Lower lobe of right lung (tissue), 2 donors: ENCODE measurements at regions not wholly inside any gene's neighbourhood (a gene's known extent, or its start where the extent isn't known, plus 50 kb on each side); places are given as distances from the start of the nearest gene placed in this dataset.
A peak's percentile ranks its signal among the peaks of the same experiment; 100 is the strongest.

Experiments used
- ATAC-seq, 2 donors: fragments of 200-7000 bp; cut with Tn5 transposase; one replicate each; pipeline ENCODE4 v1.9.1; 2020 to 2022; ENCODE audit warnings: mild to moderate bottlenecking in 2 of 2, moderate library complexity in 2 of 2
- DNase-seq: peaks from one replicate; pipeline ENCODE4 v3.0.0-alpha.2; 2020
- H3K27ac ChIP-seq: fragments of 200-600 bp; one replicate; pipeline ENCODE4 v1.8.0; 2022
- H3K27me3 ChIP-seq: fragments of 200-600 bp; one replicate; pipeline ENCODE4 v1.8.0; 2022; ENCODE audit warnings: low read depth
- H3K36me3 ChIP-seq: fragments of 200-600 bp; one replicate; pipeline ENCODE4 v1.8.0; 2022; ENCODE audit warnings: mild to moderate bottlenecking
- H3K4me1 ChIP-seq: fragments of 200-600 bp; one replicate; pipeline ENCODE4 v1.8.0; 2022
- H3K4me3 ChIP-seq: fragments of 200-600 bp; one replicate; pipeline ENCODE4 v1.8.0; 2022; ENCODE audit warnings: mild to moderate bottlenecking
- H3K9me3 ChIP-seq: fragments of 200-600 bp; one replicate; pipeline ENCODE4 v1.8.0; 2022
- intact Hi-C: fragments of 100-400 bp; cut with DNase I; formaldehyde crosslinking; loops from one replicate; pipeline ENCODE4 v1.11.0; 2022
- TF ChIP-seq, protein P1 (sequence below): fragments of 200-600 bp; IDR thresholded peaks from one replicate; pipeline ENCODE4 v1.8.0; 2022; ENCODE audit warnings: antibody characterized with exemption, mild to moderate bottlenecking
- donor health status: DM: no; HTN: yes; CAD: no; lungs with severe emphysema.

DNA sequence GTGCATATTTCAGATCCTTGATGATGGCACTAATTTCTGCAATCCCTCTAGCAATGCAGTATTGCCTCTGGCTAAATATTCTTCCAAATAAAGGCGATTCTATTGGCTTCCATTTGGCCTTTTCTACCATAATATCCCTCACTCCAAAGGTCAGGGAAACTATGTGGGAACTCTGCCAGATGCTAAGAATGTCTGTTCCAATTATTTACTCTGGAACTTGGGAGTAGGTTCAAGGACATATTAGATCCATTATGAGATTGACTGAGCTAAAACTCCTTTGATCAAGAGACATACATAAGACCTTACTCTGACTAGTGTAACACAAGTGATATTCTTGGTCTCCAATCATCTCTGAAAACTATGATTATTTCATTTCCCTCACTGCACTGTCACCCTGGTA lies 674.5 kb upstream of the NECTIN3 start:
- Histone ChIP-seq H3K36me3 (no peaks in the 10 kb centered on the region), H3K27me3 (no peaks in the 10 kb centered on the region), H3K4me3 (no peak overlapping the region), H3K27ac (no peak overlapping the region), H3K4me1 (no peaks in the 10 kb centered on the region), H3K9me3 (no peaks in the 10 kb centered on the region)
- DNase-seq = no peak
- ATAC-seq = no peak
- TF ChIP-seq, protein P1, sequence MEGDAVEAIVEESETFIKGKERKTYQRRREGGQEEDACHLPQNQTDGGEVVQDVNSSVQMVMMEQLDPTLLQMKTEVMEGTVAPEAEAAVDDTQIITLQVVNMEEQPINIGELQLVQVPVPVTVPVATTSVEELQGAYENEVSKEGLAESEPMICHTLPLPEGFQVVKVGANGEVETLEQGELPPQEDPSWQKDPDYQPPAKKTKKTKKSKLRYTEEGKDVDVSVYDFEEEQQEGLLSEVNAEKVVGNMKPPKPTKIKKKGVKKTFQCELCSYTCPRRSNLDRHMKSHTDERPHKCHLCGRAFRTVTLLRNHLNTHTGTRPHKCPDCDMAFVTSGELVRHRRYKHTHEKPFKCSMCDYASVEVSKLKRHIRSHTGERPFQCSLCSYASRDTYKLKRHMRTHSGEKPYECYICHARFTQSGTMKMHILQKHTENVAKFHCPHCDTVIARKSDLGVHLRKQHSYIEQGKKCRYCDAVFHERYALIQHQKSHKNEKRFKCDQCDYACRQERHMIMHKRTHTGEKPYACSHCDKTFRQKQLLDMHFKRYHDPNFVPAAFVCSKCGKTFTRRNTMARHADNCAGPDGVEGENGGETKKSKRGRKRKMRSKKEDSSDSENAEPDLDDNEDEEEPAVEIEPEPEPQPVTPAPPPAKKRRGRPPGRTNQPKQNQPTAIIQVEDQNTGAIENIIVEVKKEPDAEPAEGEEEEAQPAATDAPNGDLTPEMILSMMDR = no peak
- intact Hi-C loops = no loop called here

DNA sequence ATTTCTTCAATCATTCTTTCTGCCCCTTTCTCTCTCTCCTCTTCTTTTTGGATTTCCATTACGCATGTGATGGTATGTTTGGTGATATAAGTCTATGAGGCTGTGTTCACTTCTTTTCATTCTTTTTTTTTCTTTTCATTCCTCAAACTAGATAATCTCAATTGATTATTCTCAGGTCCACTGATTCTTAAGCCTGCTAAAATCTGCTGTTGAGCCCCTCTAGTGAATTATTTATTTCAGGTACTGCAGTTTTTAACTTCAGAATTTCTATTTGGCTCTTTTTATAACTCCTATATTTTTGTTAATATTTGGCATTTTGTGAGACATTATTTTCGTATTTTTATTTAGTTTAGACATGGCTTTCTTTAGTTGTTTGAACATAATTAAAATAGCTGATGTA lies 671.3 kb upstream of the NECTIN3 start:
- Histone ChIP-seq H3K36me3 (no peaks in the 10 kb centered on the region), H3K4me1 (no peaks in the 10 kb centered on the region), H3K27ac (no peak overlapping the region), H3K4me3 (no peak overlapping the region), H3K27me3 (no peaks in the 10 kb centered on the region), H3K9me3 (no peaks in the 10 kb centered on the region)
- TF ChIP-seq, protein P1 = no peak
- DNase-seq (no peak), ATAC-seq (no peak)
- intact Hi-C loops = no loop called here

GRCh38 chr3:110405830-110406585 lies 665.6 kb upstream of the NECTIN3 start:
- no peak for DNase-seq
- H3K36me3 ChIP-seq = no peaks in the 10 kb centered on the region
- no peaks in the 10 kb centered on the region for H3K9me3 ChIP-seq
- no peaks in the 10 kb centered on the region for H3K4me1 ChIP-seq
- H3K27ac ChIP-seq = no peak overlapping the region
- intact Hi-C loops = no loop called here
- TF ChIP-seq, protein P1 = no peak
- ATAC-seq = no peak
- H3K4me3 ChIP-seq = no peak overlapping the region
- no peaks in the 10 kb centered on the region for H3K27me3 ChIP-seq

DNA sequence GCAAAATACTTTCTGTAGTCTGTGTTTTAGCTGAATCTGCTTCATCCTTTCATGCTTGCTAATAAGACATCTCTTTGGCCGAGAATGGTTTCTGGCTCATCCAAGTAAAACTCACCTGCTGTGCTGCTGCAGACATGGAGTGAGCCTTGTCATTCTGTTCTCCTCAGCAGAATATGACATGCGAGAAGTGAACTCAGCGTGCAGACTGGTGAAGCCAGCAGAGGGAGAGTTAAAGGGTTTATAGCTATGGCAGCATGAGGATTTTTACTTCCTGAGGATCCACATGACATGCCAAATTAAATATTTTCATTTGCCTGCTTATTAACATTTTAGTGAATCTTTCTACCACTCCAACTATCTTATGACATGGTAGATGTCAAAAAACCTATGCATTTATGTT lies 658.4 kb upstream of the NECTIN3 start:
- Histone ChIP-seq H3K27ac (no peak overlapping the region), H3K4me1 (no peaks in the 10 kb centered on the region), H3K4me3 (no peak overlapping the region), H3K9me3 (no peaks in the 10 kb centered on the region), H3K36me3 (no peaks in the 10 kb centered on the region), H3K27me3 (no peaks in the 10 kb centered on the region)
- DNase-seq (no peak), ATAC-seq (no peak)
- intact Hi-C loops = no loop called here
- TF ChIP-seq, protein P1 = no peak

DNA sequence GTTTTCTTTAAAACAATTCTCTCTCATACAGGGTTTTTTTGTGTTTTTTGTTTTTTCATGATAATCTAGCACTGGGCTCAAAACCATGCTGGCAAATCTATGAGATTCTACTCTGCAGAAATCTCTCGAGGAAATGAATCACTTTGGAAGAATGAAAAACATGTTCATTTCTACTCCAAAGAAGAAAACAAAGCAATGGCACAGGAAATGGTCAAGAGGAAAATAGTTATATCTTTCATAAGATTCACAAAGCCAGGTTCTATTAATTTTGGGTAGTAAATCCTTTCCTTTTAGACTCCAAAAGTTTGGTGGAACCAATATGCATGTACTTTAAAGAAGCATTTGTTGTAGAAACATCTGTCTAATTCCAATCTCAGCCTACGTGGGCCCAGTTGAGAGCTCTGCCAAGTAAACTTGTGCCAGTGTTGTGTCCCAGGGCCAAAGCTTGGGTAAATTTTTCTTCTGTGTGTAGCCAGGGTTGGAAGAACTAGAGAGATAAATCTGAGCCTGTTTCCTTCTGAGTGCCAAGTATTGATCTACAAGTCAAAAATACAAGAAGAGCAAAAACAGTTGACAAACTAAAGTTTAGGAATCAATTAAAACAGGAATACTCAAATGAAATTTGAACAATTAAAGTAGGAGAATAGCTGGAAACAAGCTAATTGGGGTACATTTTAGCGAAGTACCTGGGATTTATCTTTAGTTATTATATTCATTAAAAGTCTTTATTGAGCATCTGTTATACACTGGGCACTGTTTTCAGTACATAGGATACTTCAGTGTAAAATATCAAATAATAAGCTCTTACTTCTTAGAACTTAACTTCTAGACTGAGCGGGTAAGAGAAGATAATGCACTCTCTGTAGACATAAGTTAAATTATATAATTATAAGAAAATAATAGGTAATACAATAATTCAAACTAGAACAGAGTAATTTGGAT lies 657.5 kb upstream of the NECTIN3 start:
- DNase-seq (no peak), ATAC-seq (no peak)
- Histone ChIP-seq H3K27ac (peak overlapping the region; percentile 15), H3K4me3 (no peak overlapping the region), H3K9me3 (no peaks in the 10 kb centered on the region), H3K4me1 (no peaks in the 10 kb centered on the region), H3K27me3 (no peaks in the 10 kb centered on the region), H3K36me3 (no peaks in the 10 kb centered on the region)
- intact Hi-C loops = no loop called here
- TF ChIP-seq, protein P1 = no peak
